Right forelimb (tissue), 1 donor: ENCODE measurements at regions not wholly inside any gene's neighbourhood (a gene's known extent, or its start where the extent isn't known, plus 50 kb on each side); places are given as distances from the start of the nearest gene placed in this dataset.
"Not testable (repeated sequence)": the region's sequence is repeated elsewhere in the genome, so short reads cannot be mapped to it uniquely, and the experiment has no call there.

Experiments
- DNase-seq: peaks from one replicate; pipeline ENCODE4 v3.0.0-alpha.2; 2018

- not testable (repeated sequence) for DNase-seq
Observed at GRCh38 chr9:62877987-62878386, 1688.2 kb downstream of the SPATA31A7 start.

DNA sequence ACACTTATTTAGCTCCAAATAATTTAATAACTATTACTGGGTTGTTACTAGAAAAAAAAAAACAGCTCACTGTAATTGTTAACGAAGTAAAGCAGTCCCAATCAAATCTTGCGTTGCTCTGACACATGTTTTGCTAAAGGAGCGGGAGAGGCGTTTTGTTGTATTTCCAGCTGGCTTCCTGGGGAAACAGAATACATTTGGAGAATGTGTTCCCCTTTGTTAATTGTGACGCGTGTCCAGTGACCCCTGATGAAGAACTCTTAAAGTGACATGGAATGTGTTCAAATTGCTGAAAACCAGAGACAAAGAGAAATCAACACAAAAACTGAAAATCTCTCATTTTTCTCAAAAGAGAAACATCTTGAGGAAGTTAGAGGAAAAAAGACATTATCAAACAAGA is 1690.6 kb downstream of the SPATA31A7 start:
- not testable (repeated sequence) for DNase-seq

- not testable (repeated sequence) for DNase-seq
Observed at GRCh38 chr9:62880971-62881370, 1691.1 kb downstream of the SPATA31A7 start.

DNA sequence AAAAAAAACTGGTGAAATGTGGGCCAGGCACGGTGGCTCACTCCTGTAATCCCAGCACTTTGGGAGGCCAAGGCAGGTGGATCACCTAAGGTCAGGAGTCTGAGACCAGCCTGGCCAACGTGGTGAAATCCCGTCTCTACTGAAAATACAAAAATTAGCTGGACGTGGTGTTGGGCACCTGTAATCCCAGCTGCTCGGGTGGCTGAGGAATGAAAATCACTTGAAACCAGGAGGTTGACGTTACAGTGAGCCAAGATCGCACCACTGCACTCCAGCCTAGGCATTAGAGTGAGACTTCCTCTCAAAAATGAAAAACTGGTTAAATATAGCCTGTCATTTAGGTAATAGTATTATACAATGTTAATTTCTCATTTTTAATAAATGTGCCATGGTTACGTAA is 1692.0 kb downstream of the SPATA31A7 start:
- DNase-seq, result not testable (repeated sequence)

GRCh38 chr9:62882717-62883116 is 1692.9 kb downstream of the SPATA31A7 start:
- DNase-seq, result not testable (repeated sequence)

DNA sequence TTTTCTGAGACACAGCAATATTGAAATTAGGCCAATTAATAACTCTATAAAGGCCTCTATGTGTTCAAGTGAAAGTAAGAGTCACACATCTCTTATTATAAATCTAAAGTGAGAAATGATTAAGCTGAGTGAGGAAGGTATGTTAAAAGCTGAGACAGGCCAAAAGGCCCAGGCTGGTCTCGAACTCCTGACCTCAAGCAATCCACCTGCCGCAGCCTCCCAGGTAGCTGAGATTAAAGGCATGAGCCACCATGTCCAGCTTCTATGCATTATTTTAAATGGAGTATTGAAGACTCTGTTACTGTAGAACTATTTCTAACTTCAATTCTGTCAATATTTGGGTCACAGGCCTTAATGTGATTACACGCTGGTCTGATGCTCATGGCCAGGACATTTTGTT is 1706.9 kb downstream of the SPATA31A7 start:
- DNase-seq, result not testable (repeated sequence)

- not testable (repeated sequence) for DNase-seq
Observed at GRCh38 chr9:62897411-62898225, 1707.8 kb downstream of the SPATA31A7 start.

GRCh38 chr9:62899666-62900065 is 1709.8 kb downstream of the SPATA31A7 start:
- not testable (repeated sequence) for DNase-seq

DNA sequence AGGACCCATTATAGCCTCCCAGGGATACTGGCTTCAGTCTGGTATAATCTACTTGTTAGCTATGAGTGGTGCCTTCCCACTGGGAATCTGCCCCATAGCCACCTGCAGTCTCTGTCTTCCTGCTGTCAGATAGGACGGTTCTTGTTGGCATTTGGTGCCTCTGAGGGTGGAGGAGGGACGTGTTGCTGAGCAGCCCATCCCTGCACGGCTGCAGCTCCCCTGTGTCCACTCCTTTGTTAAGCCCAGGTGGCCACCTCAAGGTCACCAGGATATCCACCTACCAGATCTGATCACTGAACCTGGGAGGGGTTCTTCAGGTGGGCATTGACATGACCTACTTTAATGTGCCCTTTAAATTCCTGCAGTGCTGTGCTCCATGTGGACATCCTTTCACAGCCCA is 1714.2 kb downstream of the SPATA31A7 start:
- not testable (repeated sequence) for DNase-seq

- not testable (repeated sequence) for DNase-seq
Observed at GRCh38 chr9:62905722-62906121, 1715.9 kb downstream of the SPATA31A7 start.

DNA sequence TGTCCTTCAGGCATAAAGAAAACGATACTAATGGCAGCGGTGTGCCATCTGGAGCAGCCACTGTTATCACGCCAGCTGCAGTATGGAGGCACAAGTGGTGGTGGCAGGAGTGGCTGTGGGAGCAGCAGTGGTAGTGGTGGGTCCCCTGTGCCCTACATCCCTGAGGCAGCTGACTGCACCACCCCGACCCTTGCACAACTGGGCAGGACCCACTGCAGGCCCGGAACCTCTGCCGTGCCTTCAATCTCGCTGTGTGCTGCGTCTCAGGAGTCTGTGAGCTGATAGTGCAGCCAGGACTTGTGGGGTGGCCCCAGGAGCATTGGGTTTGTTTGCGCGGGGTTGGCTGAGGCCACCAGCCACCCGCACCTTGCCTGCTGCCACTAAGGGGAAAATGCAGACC is 1718.0 kb downstream of the SPATA31A7 start:
- not testable (repeated sequence) for DNase-seq

DNA sequence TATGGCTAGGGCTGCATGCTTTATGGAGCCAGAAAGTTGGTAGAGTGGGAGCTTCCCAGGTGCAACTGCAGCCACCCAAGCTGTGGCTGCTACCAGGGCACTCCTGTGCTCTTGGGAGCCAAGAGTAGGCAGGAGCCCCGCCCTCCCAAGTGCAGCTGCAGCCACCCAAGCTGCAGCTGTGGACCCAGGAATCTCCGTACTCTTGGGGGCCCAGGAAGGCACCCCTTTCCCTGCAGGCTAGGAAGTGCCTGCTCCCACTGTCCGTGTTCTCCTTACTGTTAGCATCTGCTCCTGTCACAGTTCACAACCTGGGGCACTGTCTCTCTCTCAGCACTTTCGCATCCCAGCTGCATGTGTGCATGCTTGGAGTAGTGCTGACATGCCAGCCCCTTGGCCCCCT is 1718.4 kb downstream of the SPATA31A7 start:
- DNase-seq, result not testable (repeated sequence)

GRCh38 chr9:62909447-62909846 is 1719.6 kb downstream of the SPATA31A7 start:
- DNase-seq, result not testable (repeated sequence)

DNA sequence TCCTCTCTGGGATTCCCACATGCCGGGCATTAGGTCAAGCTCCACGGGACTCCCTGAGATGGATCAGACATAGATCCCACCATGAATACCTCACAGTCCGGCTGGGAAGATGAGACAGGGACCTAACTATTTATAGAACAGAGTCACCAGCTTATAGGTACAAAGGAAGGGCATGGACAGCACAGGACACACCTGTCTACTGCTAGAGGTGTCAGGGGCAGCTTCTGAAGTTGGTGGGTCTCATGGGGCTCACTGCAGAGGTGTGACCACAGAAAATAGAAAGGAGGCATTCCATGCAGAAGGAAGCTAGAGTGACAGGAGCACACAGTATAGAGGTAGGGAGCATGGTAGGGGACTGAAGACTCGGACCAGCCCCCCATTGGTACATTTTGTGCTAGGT is 1722.4 kb downstream of the SPATA31A7 start:
- DNase-seq, result not testable (repeated sequence)

GRCh38 chr9:62915168-62915567 is 1725.3 kb downstream of the SPATA31A7 start:
- DNase-seq, result not testable (repeated sequence)

GRCh38 chr9:62915661-62916060 is 1725.8 kb downstream of the SPATA31A7 start:
- DNase-seq, result not testable (repeated sequence)

- DNase-seq, result not testable (repeated sequence)
Observed at GRCh38 chr9:62918648-62919385, 1729.0 kb downstream of the SPATA31A7 start.

DNA sequence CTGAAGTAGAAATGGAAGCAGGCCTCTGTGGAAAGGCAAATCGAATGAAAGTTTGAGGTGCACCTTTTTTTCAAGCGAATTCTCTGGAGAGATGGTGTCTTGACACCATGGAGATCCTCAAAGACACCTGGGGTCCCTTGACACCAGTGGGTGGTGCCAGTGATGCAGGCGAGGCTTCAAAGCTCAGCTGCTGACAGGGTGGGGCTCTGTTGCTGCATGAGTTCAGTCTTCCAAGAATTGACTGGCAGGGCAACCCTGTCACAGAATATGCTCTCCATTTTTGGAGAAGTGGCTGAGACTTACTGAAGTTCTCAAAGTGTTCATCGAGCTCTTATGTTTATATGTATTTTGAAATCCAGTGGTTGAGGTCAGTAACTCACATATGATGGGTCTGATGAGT is 1741.6 kb downstream of the SPATA31A7 start:
- DNase-seq, result not testable (repeated sequence)

GRCh38 chr9:62952840-62953239 is 1763.0 kb downstream of the SPATA31A7 start:
- not testable (repeated sequence) for DNase-seq
